GM21390 (cell line): ENCODE measurements at regions not wholly inside any gene's neighbourhood (a gene's known extent, or its start where the extent isn't known, plus 50 kb on each side); places are given as distances from the start of the nearest gene placed in this dataset.

Experiments
- ATAC-seq: cut with Tn5 transposase; IDR thresholded peaks from one replicate; pipeline ENCODE4 v1.9.1; 2021; ENCODE audit not compliant: unreplicated experiment

- ATAC-seq = no peak
Measured at GRCh38 chrX:42944381-42944998, 166.5 kb upstream of the PPP1R2C start.

GRCh38 chrX:42946544-42947194 is 168.7 kb upstream of the PPP1R2C start:
- ATAC-seq = no peak

- no peak for ATAC-seq
Measured at GRCh38 chrX:42948723-42949657, 171.0 kb upstream of the PPP1R2C start.

- ATAC-seq = no peak
Measured at GRCh38 chrX:42951747-42952146, 173.8 kb upstream of the PPP1R2C start.

- ATAC-seq = no peak
Measured at GRCh38 chrX:42952621-42953020, 174.7 kb upstream of the PPP1R2C start.

- ATAC-seq = no peak
Measured at GRCh38 chrX:42954880-42955279, 176.9 kb upstream of the PPP1R2C start.

GRCh38 chrX:42955349-42955748 is 177.4 kb upstream of the PPP1R2C start:
- ATAC-seq = peak; percentile 84

- ATAC-seq = no peak
Measured at GRCh38 chrX:42967681-42968300, 189.8 kb upstream of the PPP1R2C start.

GRCh38 chrX:42973321-42973720 is 195.4 kb upstream of the PPP1R2C start:
- no peak for ATAC-seq

- no peak for ATAC-seq
Measured at GRCh38 chrX:42975906-42976305, 197.9 kb upstream of the PPP1R2C start.

GRCh38 chrX:42976746-42977366 is 198.9 kb upstream of the PPP1R2C start:
- ATAC-seq = no peak

- ATAC-seq = no peak
Measured at GRCh38 chrX:42978655-42979379, 200.9 kb upstream of the PPP1R2C start.

- no peak for ATAC-seq
Measured at GRCh38 chrX:42988700-42989099, 210.7 kb upstream of the PPP1R2C start.

GRCh38 chrX:42992199-42992943 is 214.4 kb upstream of the PPP1R2C start:
- no peak for ATAC-seq

GRCh38 chrX:42996861-42997260 is 218.9 kb upstream of the PPP1R2C start:
- no peak for ATAC-seq

- no peak for ATAC-seq
Measured at GRCh38 chrX:43000121-43000520, 222.2 kb upstream of the PPP1R2C start.

GRCh38 chrX:43002526-43003203 is 224.7 kb upstream of the PPP1R2C start:
- ATAC-seq = peak; percentile 88

GRCh38 chrX:43003204-43003565 is 225.2 kb upstream of the PPP1R2C start:
- peak; percentile 19 for ATAC-seq

- ATAC-seq = no peak
Measured at GRCh38 chrX:43003939-43004338, 226.0 kb upstream of the PPP1R2C start.
